DMS53 (cell line): ENCODE measurements at regions not wholly inside any gene's neighbourhood (a gene's known extent, or its start where the extent isn't known, plus 50 kb on each side); places are given as distances from the start of the nearest gene placed in this dataset.
A peak's percentile ranks its signal among the peaks of the same experiment; 100 is the strongest.
"Not testable (repeated sequence)": the region's sequence is repeated elsewhere in the genome, so short reads cannot be mapped to it uniquely, and the experiment has no call there.

Source experiments
- DNase-seq: peaks from one replicate; lab custom pipeline; 2025; lab: John Stamatoyannopoulos, UW

DNA sequence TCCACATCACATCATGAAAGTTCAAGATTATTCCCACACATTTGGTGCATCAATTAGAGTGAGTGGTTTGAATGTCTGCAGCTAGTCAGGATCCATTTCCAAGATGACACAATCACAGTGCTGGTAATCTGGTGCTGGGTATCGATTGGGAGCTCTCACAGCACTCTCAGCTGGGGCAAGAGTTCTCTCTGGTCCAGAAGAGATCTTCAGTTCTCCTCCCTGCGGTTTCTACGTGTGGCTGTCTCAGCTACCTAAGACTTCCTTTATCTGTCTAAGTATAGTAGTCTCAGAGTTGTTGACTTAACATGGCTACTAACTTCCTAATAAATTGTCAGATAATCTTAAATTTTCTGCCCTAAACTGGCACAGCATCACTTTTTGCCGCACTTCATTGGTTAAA is 358.0 kb upstream of the BRINP3 start:
- DNase-seq = no peak

DNA sequence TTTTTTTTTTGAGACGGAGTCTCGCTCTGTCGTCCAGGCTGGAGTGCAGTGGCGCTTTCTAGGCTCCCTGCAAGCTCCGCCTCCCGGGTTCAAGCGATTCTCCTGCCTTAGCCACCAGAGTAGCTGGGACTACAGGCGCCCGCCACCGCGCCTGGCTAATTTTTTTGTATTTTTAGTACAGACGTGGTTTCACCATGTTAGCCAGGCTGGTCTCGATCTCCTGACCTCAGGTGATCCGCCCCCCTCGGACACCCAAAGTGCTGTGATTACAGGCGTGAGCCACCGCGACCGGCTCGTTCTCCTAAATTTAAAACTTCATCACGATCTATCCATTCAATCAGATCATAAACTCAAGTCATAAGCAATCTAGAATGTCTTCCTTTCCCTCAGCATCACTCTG is 359.5 kb upstream of the BRINP3 start:
- DNase-seq = peak; percentile 47

GRCh38 chr1:190837888-190838287 is 360.2 kb upstream of the BRINP3 start:
- DNase-seq = peak; percentile 7

- no peak for DNase-seq
Measured at GRCh38 chr1:190847166-190847565, 369.5 kb upstream of the BRINP3 start.

GRCh38 chr1:190849346-190849745 is 371.7 kb upstream of the BRINP3 start:
- DNase-seq = no peak

DNA sequence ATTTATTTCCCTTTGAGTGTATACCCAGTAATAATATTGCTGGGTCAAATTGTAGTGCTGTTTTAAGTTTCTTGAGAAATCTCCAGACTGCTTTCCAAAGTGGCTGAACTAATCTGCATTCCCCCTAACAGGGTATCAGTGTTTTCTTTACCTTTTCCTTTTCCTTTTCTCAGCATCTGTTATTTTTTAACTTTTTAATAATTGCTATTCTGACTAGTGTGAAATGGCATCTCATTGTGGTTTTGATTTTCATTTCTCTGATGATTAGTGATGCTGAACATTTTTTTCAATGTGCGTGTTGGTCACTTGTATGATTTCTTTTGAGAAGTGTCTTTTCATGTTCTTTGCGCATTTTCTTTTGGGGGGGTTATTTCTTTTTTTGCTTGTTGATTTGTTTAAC is 374.9 kb upstream of the BRINP3 start:
- DNase-seq = no peak

- DNase-seq = no peak
Measured at GRCh38 chr1:190858140-190858539, 380.5 kb upstream of the BRINP3 start.

- DNase-seq = no peak
Measured at GRCh38 chr1:190864013-190864641, 386.5 kb upstream of the BRINP3 start.

- no peak for DNase-seq
Measured at GRCh38 chr1:190880352-190880751, 402.7 kb upstream of the BRINP3 start.

- no peak for DNase-seq
Measured at GRCh38 chr1:190881064-190881463, 403.4 kb upstream of the BRINP3 start.

DNA sequence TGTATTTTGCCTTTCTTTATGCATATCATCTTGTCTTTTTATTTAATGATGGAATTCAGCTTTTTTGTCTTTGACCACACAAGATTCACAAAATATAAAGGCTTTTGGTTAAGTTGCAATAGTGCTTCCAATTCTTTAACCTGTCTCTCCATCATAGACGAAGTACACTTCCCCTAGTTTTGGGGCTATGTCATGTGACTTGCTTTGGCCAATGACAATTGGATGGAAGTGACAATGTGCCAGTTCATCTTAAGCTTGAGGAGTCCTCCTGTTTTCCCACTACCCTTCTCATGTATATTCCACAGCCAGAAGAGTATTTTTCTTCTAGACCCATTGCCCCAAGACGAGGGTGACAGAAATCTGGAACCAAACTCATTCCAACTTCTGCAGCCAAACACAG is 419.6 kb upstream of the BRINP3 start:
- DNase-seq = no peak

DNA sequence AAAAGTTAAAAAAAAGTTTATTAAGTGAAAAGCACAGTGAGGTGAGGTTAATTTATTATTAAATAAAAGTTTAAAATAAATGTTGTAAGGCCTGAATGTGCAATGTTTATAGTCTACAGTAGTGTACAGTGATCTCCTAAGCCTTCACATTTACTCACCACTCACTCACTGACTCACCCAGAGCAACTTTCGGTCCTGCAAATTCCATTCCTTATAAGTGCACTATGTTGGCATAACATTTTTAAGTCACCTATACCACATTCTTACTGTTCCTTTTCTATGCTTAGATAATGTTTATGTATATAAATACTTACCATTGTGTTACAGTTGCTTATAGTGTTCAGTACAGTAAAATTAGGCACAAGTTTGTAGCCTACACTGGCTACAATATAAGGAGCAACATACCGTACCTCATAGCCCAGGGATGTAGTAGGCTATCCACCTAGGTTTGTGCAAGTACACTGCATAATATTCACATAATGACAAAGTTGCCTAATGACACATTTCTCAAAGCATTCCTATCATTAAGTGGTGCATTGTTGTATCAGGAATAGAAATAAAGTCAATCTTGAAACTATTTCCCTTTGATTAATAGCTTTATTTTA is 426.5 kb upstream of the BRINP3 start:
- no peak for DNase-seq

GRCh38 chr1:190906206-190906725 is 428.6 kb upstream of the BRINP3 start:
- no peak for DNase-seq

DNA sequence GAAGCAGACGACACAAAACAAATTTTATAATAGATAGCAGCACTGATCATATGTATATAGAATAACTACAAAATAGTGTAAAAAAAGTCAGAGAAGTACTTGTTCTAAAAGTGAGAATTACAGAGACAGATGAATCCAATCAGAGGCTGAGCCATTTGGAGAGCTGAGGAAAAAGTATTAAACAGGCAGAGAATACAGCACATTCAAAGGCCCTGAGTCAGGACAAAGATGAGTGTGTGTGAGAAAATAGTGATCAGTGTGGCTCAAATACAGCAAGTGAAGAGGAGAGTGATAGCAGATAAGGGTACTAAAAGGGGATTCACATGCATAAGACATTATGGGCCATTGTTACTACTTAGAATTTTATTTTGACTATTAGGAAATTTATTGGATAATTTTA is 430.6 kb upstream of the BRINP3 start:
- DNase-seq = no peak

GRCh38 chr1:190908691-190909090 is 431.0 kb upstream of the BRINP3 start:
- no peak for DNase-seq

DNA sequence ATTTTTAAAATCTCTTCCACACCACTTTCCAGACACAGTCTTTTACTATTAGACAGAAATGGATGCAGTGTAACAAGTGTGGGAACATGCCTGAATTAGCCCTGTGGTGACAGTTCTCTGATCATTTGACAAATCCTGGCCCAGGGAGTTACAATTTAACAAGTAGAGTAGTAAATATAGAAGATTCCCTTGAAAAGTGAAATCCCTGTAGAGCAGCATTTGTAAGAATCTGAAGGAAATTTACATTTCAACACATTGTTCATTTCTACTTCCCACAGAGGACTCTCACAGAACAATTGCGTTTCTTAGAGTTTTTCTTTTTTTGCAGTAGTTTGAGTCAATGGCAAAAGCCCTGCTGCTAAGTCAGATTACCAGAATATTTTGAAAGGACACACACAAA is 458.3 kb upstream of the BRINP3 start:
- DNase-seq = no peak

- DNase-seq = no peak
Measured at GRCh38 chr1:190936337-190936736, 458.7 kb upstream of the BRINP3 start.

DNA sequence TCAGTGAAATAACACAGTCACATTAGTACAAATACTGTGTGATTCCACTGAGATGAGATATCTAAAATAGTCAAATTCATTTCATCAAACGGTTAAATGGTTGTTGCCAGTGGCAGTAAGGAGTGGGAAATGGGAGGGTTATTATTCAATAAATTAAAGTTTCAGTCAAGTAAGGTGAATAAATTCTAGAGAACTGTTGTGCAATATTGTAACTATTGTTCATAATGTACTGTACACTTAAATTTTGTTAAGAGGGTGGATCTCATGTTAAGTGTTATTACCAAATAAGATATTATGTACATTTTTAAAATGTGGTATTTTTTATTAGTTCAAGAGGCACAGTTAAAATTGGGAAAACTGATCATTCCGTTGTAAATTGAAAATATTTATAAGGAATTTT is 463.3 kb upstream of the BRINP3 start:
- DNase-seq = no peak

GRCh38 chr1:190942475-190942874 is 464.8 kb upstream of the BRINP3 start:
- no peak for DNase-seq

DNA sequence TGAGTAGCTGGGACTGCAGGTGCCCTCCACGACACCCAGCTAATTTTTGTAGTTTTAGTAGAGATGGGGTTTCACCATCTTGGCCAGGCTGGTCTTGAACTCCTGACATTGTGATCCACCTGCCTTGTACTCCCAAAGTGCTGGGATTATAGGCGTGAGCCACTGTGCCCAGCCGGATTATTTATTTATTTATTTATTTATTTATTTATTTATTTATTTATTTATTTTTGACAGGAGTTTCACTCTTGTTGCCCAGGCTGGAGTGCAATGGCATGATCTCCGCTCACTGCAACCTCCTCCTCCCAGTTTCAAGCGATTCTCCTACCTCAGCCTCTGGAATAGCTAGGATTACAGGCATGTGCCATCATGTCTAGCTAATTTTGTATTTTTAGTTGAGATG is 466.1 kb upstream of the BRINP3 start:
- not testable (repeated sequence) for DNase-seq

DNA sequence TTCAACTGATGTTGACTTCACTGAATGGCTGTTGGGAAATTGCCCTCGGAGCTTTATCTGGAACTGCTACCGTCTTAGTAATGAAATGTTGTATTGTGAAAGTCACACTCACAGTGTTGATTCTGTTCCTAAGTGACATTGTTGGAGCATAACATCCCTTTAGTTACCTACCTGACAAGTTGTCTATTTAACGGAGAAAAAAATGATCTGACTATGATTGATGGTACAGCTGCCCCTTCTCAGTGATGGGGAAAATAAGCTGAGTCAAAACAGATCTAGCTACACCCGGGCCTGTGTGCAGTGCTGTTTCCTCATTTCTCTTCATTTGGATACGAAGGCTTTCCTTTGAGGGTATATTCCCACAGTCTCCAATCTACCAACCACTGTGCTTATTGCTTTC is 472.3 kb upstream of the BRINP3 start:
- peak; percentile 12 for DNase-seq

DNA sequence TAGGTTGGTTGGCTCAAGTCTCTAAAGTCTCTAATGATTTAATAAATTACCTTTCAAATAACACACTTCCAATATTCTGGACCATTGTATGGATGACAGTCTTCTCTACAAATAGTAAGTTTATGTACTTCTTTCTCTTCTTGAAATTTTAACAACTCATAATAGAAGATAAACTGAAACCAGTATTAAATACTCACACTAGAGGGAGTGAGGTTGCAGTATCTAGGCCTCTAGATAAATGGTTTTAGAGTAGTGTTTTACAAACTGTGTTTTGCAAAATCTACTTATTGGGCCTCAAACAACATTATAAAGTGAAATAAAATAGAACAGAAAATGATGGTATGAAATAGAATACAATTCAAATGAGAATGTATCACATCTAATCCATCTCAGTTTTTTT is 479.9 kb upstream of the BRINP3 start:
- peak; percentile 3 for DNase-seq

- DNase-seq = no peak
Measured at GRCh38 chr1:190963321-190963720, 485.7 kb upstream of the BRINP3 start.

GRCh38 chr1:190975827-190976226 is 498.2 kb upstream of the BRINP3 start:
- DNase-seq = no peak
